H1 (cell line): ENCODE measurements at regions not wholly inside any gene's neighbourhood (a gene's known extent, or its start where the extent isn't known, plus 50 kb on each side); places are given as distances from the start of the nearest gene placed in this dataset.

Source experiments
- CTCF ChIA-PET: fragments of 300-600 bp; sonication (Branson Sonifier 250); formaldehyde crosslinking; loops from one replicate; lab custom pipeline; 2021; ENCODE audit not compliant: partially characterized antibody; lab: Charles Lee
- POLR2A ChIA-PET: fragments of 300-600 bp; sonication (Branson Sonifier 250); formaldehyde crosslinking; loops from one replicate; lab custom pipeline; 2021; ENCODE audit warnings: inconsistent platforms; ENCODE audit not compliant: partially characterized antibody; lab: Charles Lee
- DNase-seq, 2 experiments: peaks; one replicate each; pipeline versions ENCODE4 v3.0.0 to v3.0.0-alpha.2; 2010 to 2022; ENCODE audit warnings: low spot score in 2 of 2, low read depth in 1 of 2, mixed read lengths in 1 of 2
- FAIRE-seq: peaks from 2 replicates; lab custom pipeline; 2011; peaks lifted over from hg19 to GRCh38; lab: Jason Lieb, UNC
- H2AFZ ChIP-seq: 2 replicates; pipeline ENCODE4 v1.8.1; 2012; ENCODE audit warnings: low read length, inconsistent platforms
- H2AK5ac ChIP-seq: 2 replicates; pipeline ENCODE4 v1.6.1; 2013; ENCODE audit warnings: low read depth, low read length
- H2BK120ac ChIP-seq: replicated peaks from 2 replicates; pipeline ENCODE3; 2013; ENCODE audit warnings: low read depth, low read length, inconsistent platforms
- H2BK12ac ChIP-seq: 2 replicates; pipeline ENCODE4 v1.6.1; 2013; ENCODE audit warnings: low read depth, low read length
- H2BK15ac ChIP-seq: 2 replicates; pipeline ENCODE4 v1.6.1; 2013; ENCODE audit warnings: low read length
- H2BK20ac ChIP-seq: 2 replicates; pipeline ENCODE4 v1.6.1; 2013; ENCODE audit warnings: low read length
- H2BK5ac ChIP-seq: 2 replicates; pipeline ENCODE4 v1.6.1; 2013; ENCODE audit warnings: low read depth, low read length
- H3K14ac ChIP-seq: 2 replicates; pipeline ENCODE4 v1.6.1; 2013; ENCODE audit warnings: inconsistent platforms; ENCODE audit not compliant: insufficient read length
- H3K18ac ChIP-seq: 2 replicates; pipeline ENCODE4 v1.6.1; 2013; ENCODE audit warnings: low read length; ENCODE audit errors: extremely low read depth
- H3K23ac ChIP-seq: 2 replicates; pipeline ENCODE4 v1.6.1; 2013; ENCODE audit warnings: inconsistent platforms; ENCODE audit not compliant: insufficient read length
- H3K23me2 ChIP-seq: 2 replicates; pipeline ENCODE4 v1.6.1; 2013; ENCODE audit warnings: low read depth, low read length
- H3K27ac ChIP-seq: 2 replicates; pipeline ENCODE4 v1.6.1; 2011; ENCODE audit warnings: low read depth, low read length, inconsistent platforms
- H3K27me3 ChIP-seq, 4 experiments: replicated peaks in 1 of 4; 1 replicate in 1 of 4; 2 replicates in 3 of 4; pipeline versions ENCODE4 v1.6.1 to v1.8.1; 2011 to 2013; ENCODE audit warnings: low read length in 3 of 4, mild to moderate bottlenecking in 3 of 4, inconsistent platforms in 2 of 4, mixed read lengths in 2 of 4, moderate library complexity in 1 of 4; ENCODE audit not compliant: control insufficient read depth in 3 of 4, insufficient read depth in 3 of 4; ENCODE audit errors: extremely low read depth in 1 of 4
- H3K36me3 ChIP-seq, 4 experiments: 2 replicates each; pipeline versions ENCODE4 v1.6.1 to v1.8.1; 2011 to 2013; ENCODE audit warnings: mild to moderate bottlenecking in 4 of 4, low read length in 3 of 4, moderate library complexity in 2 of 4, control low read depth in 1 of 4, inconsistent platforms in 1 of 4; ENCODE audit not compliant: insufficient read depth in 4 of 4, control insufficient read depth in 2 of 4
- H3K4ac ChIP-seq: replicated peaks from 2 replicates; pipeline ENCODE3; 2013; ENCODE audit warnings: low read length, low read depth, mixed read lengths, inconsistent platforms; ENCODE audit not compliant: insufficient read length
- H3K4me1 ChIP-seq, 4 experiments: replicated peaks in 1 of 4; 1 replicate in 1 of 4; 2 replicates in 3 of 4; pipeline versions ENCODE4 v1.6.1 to v1.8.1; 2011 to 2013; ENCODE audit warnings: low read length in 3 of 4, inconsistent platforms in 2 of 4, mixed read lengths in 1 of 4; ENCODE audit not compliant: insufficient read depth in 4 of 4, control insufficient read depth in 3 of 4
- H3K4me2 ChIP-seq, 2 experiments: 2 replicates each; pipeline versions ENCODE4 v1.6.1 to v1.8.1; 2011 to 2013; ENCODE audit warnings: low read depth in 2 of 2, low read length in 2 of 2, control low read depth in 1 of 2, inconsistent platforms in 1 of 2, mild to moderate bottlenecking in 1 of 2; ENCODE audit not compliant: insufficient read depth in 1 of 2
- H3K4me3 ChIP-seq, 4 experiments: fragments of 200-600, 300-600 bp in 1 of 4; sonication (generic), shearing (Covaris generic), sonication (Bioruptor Twin) in 1 of 4; 2 replicates each; pipeline versions ENCODE4 v1.5.1 to v1.8.1; 2011 to 2016; ENCODE audit warnings: low read length in 4 of 4, low read depth in 3 of 4, control low read depth in 2 of 4, inconsistent platforms in 2 of 4, mild to moderate bottlenecking in 2 of 4, mixed read lengths in 1 of 4, moderate library complexity in 1 of 4; ENCODE audit not compliant: insufficient read depth in 2 of 4; ENCODE audit errors: extremely low read depth in 1 of 4
- H3K56ac ChIP-seq: replicated peaks from 2 replicates; pipeline ENCODE3; 2013; ENCODE audit warnings: low read depth, mild to moderate bottlenecking, mixed read lengths, low read length, inconsistent platforms; ENCODE audit not compliant: insufficient read length
- H3K79me1 ChIP-seq: 2 replicates; pipeline ENCODE4 v1.6.1; 2013; ENCODE audit warnings: low read depth, low read length, control low read depth
- H3K79me2 ChIP-seq, 2 experiments: 2 replicates each; pipeline versions ENCODE4 v1.6.1 to v1.8.1; 2012 to 2013; ENCODE audit warnings: low read length in 2 of 2, mild to moderate bottlenecking in 2 of 2, inconsistent platforms in 1 of 2; ENCODE audit not compliant: insufficient read depth in 2 of 2, control insufficient read depth in 1 of 2
- H3K9ac ChIP-seq, 4 experiments: replicated peaks in 1 of 4; 1 replicate in 1 of 4; 2 replicates in 3 of 4; pipeline versions ENCODE4 v1.6.1 to v1.8.1; 2011 to 2013; ENCODE audit warnings: low read depth in 3 of 4, low read length in 3 of 4, control low read depth in 2 of 4, mild to moderate bottlenecking in 2 of 4, moderate library complexity in 2 of 4, inconsistent platforms in 1 of 4; ENCODE audit errors: extremely low read depth in 1 of 4
- H3K9me3 ChIP-seq, 2 experiments: 2 replicates each; pipeline versions ENCODE4 v1.6.1 to v1.8.1; 2012 to 2013; ENCODE audit warnings: mild to moderate bottlenecking in 2 of 2, moderate library complexity in 2 of 2, control low read depth in 1 of 2, inconsistent platforms in 1 of 2, low read depth in 1 of 2, low read length in 1 of 2, mixed read lengths in 1 of 2; ENCODE audit not compliant: insufficient read depth in 2 of 2
- H4K20me1 ChIP-seq, 2 experiments: replicated peaks in 1 of 2; 2 replicates each; pipeline versions ENCODE3 to v1.8.1; 2011 to 2013; ENCODE audit warnings: inconsistent platforms in 2 of 2, low read length in 2 of 2, mild to moderate bottlenecking in 1 of 2; ENCODE audit not compliant: insufficient read depth in 2 of 2, control insufficient read depth in 1 of 2
- H4K5ac ChIP-seq: 2 replicates; pipeline ENCODE4 v1.6.1; 2013; ENCODE audit warnings: low read length, low read depth, mixed read lengths, inconsistent platforms; ENCODE audit not compliant: insufficient read length
- H4K8ac ChIP-seq: 2 replicates; pipeline ENCODE4 v1.8.0; 2013; ENCODE audit warnings: mild to moderate bottlenecking, moderate library complexity, low read length, inconsistent platforms; ENCODE audit not compliant: insufficient read depth; ENCODE audit errors: extremely low read depth
- H4K91ac ChIP-seq: replicated peaks from 2 replicates; pipeline ENCODE3; 2013; ENCODE audit warnings: low read length, mixed read lengths, inconsistent platforms; ENCODE audit not compliant: insufficient read length
- ATF3 ChIP-seq: IDR thresholded peaks from 2 replicates; pipeline ENCODE4 v1.6.1; 2011; ENCODE audit warnings: low read depth, mild to moderate bottlenecking, low read length; ENCODE audit not compliant: insufficient read depth
- JUN ChIP-seq: IDR thresholded peaks from 2 replicates; pipeline ENCODE4 v1.6.1; 2011; ENCODE audit warnings: low read depth, mild to moderate bottlenecking, improper control_type of control experiment, low read length
- SP4 ChIP-seq: IDR thresholded peaks from 2 replicates; pipeline ENCODE4 v1.6.1; 2012; ENCODE audit warnings: low read length, inconsistent platforms
- WGBS, 2 experiments: shearing (Covaris generic) in 1 of 2; methylation state at CpG; one replicate each; pipeline versions ENCODE4 v1.1.6 to v1.1.7; 2013 to 2015; ENCODE audit warnings: low lambda C conversion rate in 2 of 2, mixed read lengths in 2 of 2, inconsistent platforms in 1 of 2, low coverage in 1 of 2, missing lambda C conversion rate in 1 of 2; ENCODE audit not compliant: insufficient replicate concordance in 2 of 2, insufficient coverage in 1 of 2, insufficient read length in 1 of 2; ENCODE audit errors: extremely low coverage in 1 of 2, missing lambda C conversion rate in 1 of 2; 5-methylcytosine and 5-hydroxymethylcytosine counted together

DNA sequence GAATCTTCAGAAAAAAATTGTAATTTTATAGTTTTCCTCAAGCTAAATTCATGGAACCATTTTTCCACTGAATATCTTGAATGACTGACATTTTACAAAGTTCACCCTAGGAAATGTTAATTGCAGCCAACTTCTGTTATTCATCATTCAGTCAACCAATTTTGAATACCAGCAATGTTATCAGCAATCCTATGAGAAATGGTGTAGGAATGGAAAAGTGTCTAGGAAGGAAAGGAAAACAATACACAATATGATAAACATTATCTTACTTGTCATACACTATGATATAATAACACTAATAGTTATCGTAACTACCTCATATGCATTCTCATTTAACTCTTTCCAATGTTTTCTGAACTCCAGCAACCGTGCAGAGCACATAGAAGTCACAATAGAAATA, 790.5 kb upstream of the LRRC4C start:
- no peaks in the 10 kb centered on the region for H3K27me3 ChIP-seq
- no peak overlapping the region for H3K56ac ChIP-seq
- H3K4me1 ChIP-seq: no peaks in the 10 kb centered on the region
- DNase-seq (no peak), FAIRE-seq (no peak)
- no peak overlapping the region for H2AFZ ChIP-seq
- no peak overlapping the region for H4K91ac ChIP-seq
- peaks cover 5% of the 10 kb centered on the region in 2 experiments; a peak in 1 of 4 replicates for H3K9me3 ChIP-seq
- H3K9ac ChIP-seq: no peak overlapping the region
- H2AK5ac ChIP-seq: no peak overlapping the region
- H2BK15ac ChIP-seq: no peak overlapping the region
- no peaks in the 10 kb centered on the region for H3K23me2 ChIP-seq
- H3K14ac ChIP-seq: no peak overlapping the region
- no peak overlapping the region for H3K4ac ChIP-seq
- no peak overlapping the region for H3K23ac ChIP-seq
- H3K4me2 ChIP-seq: no peak overlapping the region
- ChIA-PET CTCF (no interaction called here), POLR2A (no interaction called here)
- H2BK5ac ChIP-seq: no peak overlapping the region
- no peak overlapping the region for H3K27ac ChIP-seq
- H2BK20ac ChIP-seq: no peak overlapping the region
- no peak overlapping the region for H3K18ac ChIP-seq
- H3K79me2 ChIP-seq: no peaks in the 10 kb centered on the region
- 98% methylated on average over 2 of the region's 2 CpGs; no CpG with 5 or more reads in 1 of the 2 experiments for WGBS, 2 experiments
- H3K4me3 ChIP-seq: no peak overlapping the region
- H3K79me1 ChIP-seq: no peaks in the 10 kb centered on the region
- H2BK120ac ChIP-seq: no peak overlapping the region
- TF ChIP-seq JUN (no peak), ATF3 (no peak), SP4 (no peak)
- H4K20me1 ChIP-seq: no peaks in the 10 kb centered on the region
- H2BK12ac ChIP-seq: no peak overlapping the region
- no peaks in the 10 kb centered on the region for H3K36me3 ChIP-seq
- no peak overlapping the region for H4K5ac ChIP-seq
- no peak overlapping the region for H4K8ac ChIP-seq
